H1 (cell line): ENCODE measurements at regions not wholly inside any gene's neighbourhood (a gene's known extent, or its start where the extent isn't known, plus 50 kb on each side); places are given as distances from the start of the nearest gene placed in this dataset.

Experiments used
- KDM1A ChIP-seq: fragments of 200-600, 300-600 bp; sonication (generic); IDR thresholded peaks from 2 replicates; pipeline ENCODE4 v1.7.1; 2016; ENCODE audit warnings: mild to moderate bottlenecking, low read length, borderline replicate concordance
- POLR2AphosphoS5 ChIP-seq: IDR thresholded peaks from 2 replicates; pipeline ENCODE4 v1.6.1; 2011; ENCODE audit warnings: low read depth, low read length
- TF ChIP-seq, protein P1 (sequence below): IDR thresholded peaks from 2 replicates; pipeline ENCODE4 v1.6.1; 2011; ENCODE audit warnings: low read length, improper control_type of control experiment
- TF ChIP-seq, protein P2 (sequence below), 3 experiments: IDR thresholded peaks; 1 replicate in 2 of 3; 2 replicates in 1 of 3; pipeline versions ENCODE4 v1.5.1 to v1.6.1; 2011; ENCODE audit warnings: low read length in 3 of 3, mild to moderate bottlenecking in 3 of 3, inconsistent platforms in 2 of 3, low read depth in 1 of 3, moderate library complexity in 1 of 3; ENCODE audit not compliant: insufficient read depth in 1 of 3; ENCODE audit errors: control extremely low read depth in 1 of 3

DNA sequence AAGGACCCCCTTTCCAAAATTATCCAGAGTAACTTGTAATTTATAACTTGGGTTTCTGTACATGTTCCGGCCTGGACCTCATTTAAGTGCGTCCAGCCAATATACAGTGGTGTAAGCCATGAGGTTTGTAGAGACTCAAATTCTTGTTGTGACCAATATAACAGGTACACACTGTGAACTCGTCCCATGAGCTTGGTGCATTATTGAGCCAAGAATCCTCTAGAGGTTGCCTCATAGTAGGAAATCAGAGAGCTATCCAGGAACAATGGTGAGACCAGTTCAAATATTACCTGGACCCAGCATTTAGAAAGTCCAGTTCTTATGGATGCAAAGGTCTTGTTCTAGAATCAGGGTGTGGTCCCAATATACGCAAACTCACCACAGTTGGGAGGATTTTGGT lies 138.2 kb downstream of the NPIPB5 start:
- TF ChIP-seq, protein P1, sequence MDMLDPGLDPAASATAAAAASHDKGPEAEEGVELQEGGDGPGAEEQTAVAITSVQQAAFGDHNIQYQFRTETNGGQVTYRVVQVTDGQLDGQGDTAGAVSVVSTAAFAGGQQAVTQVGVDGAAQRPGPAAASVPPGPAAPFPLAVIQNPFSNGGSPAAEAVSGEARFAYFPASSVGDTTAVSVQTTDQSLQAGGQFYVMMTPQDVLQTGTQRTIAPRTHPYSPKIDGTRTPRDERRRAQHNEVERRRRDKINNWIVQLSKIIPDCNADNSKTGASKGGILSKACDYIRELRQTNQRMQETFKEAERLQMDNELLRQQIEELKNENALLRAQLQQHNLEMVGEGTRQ, result no peak
- TF ChIP-seq, protein P2, sequence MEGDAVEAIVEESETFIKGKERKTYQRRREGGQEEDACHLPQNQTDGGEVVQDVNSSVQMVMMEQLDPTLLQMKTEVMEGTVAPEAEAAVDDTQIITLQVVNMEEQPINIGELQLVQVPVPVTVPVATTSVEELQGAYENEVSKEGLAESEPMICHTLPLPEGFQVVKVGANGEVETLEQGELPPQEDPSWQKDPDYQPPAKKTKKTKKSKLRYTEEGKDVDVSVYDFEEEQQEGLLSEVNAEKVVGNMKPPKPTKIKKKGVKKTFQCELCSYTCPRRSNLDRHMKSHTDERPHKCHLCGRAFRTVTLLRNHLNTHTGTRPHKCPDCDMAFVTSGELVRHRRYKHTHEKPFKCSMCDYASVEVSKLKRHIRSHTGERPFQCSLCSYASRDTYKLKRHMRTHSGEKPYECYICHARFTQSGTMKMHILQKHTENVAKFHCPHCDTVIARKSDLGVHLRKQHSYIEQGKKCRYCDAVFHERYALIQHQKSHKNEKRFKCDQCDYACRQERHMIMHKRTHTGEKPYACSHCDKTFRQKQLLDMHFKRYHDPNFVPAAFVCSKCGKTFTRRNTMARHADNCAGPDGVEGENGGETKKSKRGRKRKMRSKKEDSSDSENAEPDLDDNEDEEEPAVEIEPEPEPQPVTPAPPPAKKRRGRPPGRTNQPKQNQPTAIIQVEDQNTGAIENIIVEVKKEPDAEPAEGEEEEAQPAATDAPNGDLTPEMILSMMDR (IDR thresholded peaks at IDR 0.05; ENCODE audit: control extremely low read depth in 1 of 3, insufficient read depth in 1 of 3, low read depth in 1 of 3, low read length in 3 of 3), result no peak
- no peak for TF ChIP-seq KDM1A
- no peak for TF ChIP-seq POLR2AphosphoS5
